GM18499 (cell line): ENCODE measurements at regions not wholly inside any gene's neighbourhood (a gene's known extent, or its start where the extent isn't known, plus 50 kb on each side); places are given as distances from the start of the nearest gene placed in this dataset.
"Not testable (repeated sequence)": the region's sequence is repeated elsewhere in the genome, so short reads cannot be mapped to it uniquely, and the experiment has no call there.

ENCODE experiments used
- ATAC-seq: cut with Tn5 transposase; IDR thresholded peaks from one replicate; pipeline ENCODE4 v1.9.1; 2021; ENCODE audit warnings: moderate number of reproducible peaks; ENCODE audit not compliant: insufficient read depth, unreplicated experiment

DNA sequence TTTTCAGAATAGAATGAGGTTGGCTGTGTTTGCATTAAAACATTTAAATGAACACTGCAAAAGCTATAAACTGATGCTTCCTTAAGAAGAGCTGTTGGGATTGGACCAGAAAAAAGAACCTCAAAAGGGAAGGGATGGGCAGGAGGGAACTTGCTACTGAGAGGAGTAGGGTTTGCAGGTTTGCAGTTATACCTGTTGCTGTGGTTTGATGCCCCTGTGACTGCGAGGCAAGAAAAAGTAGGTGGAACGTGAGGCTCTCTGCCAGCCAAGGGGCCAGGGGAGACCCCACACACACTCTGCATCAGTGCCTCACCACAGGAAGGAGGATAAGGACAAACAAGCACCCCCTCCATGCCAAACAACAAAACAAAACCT lies 197.2 kb downstream of the BCAS1 start:
- no peak for ATAC-seq

GRCh38 chr20:53872561-53873229 lies 197.7 kb downstream of the BCAS1 start:
- no peak for ATAC-seq

DNA sequence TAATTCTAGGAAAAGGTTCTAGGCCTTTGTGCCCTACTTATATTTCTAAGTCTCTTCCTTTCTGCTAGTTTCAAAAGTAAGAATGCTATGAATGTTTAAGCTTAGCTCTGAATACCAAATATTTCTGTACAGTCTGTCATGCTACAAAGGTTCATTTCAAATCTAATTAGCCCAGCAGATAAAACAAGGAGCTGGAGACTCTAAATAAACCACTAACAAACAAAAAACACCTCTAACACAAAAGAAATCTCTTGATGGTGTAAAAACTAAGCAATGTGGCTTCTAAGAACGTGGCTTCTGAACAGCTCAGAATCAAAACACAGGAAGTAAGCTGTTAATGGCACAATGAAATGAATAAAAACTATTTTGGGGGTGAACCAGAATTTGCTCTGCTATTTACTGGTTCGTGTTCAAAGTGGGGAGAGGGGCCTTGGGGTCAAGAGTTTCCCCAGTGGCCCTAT lies 198.3 kb downstream of the BCAS1 start:
- ATAC-seq = no peak

DNA sequence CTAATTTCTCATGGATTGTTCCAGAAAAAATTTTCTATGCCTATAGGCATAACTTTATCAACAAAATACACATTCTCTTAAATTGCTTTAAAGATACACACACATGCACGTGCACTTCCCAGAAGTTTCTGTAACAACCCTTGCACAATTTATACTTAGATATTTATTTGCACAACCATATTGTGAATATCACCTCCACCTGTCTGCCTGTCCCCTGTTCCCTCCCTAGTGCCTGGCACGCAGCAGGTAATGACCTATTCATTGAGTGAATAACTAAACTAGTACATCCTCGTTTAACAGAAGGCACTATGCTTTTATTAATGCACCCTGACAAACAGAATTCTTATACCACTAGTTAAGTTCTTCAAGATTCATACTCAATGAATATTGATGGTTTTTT lies 198.9 kb downstream of the BCAS1 start:
- no peak for ATAC-seq

GRCh38 chr20:53870426-53871315 lies 199.7 kb downstream of the BCAS1 start:
- no peak for ATAC-seq

DNA sequence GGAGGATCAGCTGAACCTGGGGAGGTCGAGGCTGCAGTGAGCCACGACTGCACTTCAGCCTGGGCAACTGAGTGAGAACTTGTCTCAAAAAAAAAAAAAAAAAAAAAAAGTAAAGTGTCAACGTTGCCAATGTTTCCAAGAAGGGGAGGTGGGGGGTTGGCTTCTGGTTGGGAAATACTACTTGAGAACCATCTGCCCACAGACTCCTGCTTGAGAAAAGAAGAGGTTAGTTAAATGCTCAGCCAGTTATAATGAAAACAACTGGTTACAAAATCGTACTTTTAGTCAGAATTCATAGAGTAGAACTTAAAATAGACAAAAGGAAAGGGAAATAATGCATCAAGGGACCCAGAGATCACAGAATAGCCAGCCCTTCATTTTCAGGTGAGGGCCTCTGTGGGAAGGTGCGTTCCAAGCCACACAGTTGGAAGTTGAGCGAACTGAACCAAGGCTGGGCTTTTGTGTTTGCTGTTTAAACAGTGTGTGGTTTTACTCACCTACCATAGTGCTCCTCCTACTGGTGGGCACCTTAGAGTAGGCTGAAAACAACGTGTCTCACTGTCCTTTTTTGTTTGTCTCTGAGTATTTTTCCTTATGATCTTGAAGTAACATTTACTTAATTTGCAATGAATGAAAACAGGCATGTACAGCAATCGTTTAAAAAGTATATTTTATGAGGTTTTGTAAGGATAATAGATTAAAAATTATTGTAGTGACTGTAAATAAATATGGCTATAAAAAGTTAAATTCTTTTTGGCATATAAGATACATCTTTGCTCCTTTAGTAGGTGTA lies 200.7 kb downstream of the BCAS1 start:
- no peak for ATAC-seq

GRCh38 chr20:53867741-53868351 lies 202.5 kb downstream of the BCAS1 start:
- ATAC-seq = no peak

DNA sequence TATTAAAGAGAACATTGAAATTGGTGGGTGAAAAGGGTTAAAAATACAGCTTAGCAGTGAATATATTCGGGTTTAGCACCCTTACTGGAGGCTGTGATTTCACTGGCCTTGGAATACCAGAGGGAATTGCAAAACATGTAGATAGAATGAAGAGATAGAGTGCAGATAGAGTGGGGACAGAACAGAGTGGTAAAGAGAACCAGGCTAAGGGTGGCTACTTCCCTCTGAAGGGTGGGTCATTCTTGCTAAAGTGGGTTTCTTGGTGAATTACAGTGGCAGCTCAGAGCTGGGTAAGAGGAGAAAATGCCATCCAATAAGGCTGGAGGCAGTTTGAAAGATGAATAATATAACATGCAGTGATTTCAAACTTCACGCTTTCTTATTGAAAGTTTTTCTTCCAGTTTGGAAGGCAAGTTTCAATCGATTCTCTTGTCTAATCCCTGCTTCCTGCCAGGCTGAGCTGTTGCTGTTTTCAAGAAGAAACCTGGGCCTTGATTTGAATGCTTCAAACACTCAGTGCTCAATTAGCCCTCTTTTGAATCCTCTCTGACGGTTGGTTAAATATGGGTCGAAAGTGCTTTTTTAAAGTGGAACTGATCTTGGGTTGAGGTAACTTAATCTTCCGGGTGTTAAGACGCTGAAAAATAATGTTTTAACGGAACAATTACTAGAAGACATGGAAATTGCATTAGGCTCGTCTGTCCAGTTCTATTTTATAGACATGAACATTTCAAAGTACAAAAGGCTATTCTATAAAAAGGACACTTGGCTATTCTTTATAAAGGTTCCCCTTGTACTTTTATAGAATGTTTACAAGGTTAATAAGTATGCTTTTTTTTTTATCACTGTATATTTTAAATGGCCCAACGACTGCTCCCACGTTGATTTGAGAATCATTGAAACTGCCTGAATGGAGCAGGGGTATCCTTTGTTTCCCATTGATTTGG lies 203.3 kb downstream of the BCAS1 start:
- no peak for ATAC-seq

DNA sequence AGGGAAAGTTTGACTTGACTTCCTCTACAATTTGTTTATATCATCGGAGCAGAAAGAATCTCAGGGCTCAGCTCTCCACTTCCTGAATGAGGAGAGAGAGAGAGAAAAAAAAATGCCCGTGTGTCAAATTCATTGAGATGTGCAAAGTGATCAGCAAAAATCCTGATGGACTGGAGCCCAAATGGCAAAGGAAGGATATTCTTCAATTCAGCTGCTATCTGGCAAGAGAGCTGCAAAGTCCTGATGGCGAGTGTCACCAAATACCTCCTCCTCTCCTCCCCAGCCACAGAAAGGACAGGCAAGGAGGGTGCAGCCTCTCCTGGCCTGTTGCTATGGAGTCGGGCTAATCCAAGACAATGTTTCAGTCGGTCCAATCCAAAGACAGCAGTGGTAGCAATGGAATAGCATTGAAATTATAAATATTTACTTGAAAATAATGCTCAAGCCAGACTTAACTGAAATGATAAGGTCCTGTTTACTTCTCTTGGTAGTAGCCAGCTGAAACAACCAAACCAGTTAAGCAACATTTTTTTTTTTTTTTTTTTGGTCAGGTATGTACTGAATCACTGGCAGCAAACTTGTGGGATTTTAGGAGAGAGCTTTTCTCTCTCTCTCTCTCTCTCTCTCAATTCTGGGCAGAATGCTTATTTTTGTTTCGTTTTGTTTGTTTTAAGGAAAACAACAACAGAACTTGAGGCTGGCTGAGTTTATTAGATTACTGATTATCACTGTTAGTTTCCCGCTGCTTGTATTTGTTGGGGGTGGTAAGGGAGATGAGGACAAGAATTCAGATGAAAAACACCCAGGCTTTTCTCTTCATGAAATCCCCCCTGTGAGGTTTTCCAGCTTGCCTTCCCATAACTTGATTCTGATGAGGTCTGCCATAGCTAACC lies 204.2 kb downstream of the BCAS1 start:
- no peak for ATAC-seq

- not testable (repeated sequence) for ATAC-seq
Measured at GRCh38 chr20:53864765-53865683, 205.4 kb downstream of the BCAS1 start.

DNA sequence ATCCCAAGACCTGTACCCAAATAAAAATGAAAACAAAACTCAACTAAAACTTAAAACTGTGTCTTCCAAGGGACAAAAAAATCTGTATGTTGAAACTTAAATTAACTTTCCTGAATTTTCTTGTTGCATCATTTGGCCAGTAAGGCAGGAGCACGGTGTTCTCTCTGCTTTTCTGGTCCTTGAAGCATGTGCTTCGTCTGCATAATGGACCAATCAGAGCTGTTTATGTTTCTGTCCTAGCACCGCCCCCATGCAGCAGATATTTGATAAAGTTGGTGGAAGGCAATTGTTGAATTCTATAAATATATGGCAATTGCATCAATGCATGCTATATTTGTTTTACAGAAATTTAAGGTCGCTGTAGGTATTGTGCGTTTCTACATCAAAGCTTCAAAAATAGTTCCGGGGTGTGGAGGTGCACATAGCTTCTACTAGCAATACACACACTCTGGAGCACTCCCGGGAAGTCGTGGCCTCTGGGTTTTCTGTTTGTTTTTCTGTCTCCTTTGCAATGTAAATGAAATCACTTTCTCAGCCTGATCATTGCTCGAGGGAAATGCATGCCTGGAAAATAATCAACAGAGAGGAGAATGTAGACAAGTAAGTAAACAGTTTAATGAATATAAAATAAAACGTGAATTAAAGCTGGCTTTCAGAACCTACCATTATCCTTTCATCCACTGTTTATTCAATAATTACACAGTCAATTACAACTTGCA lies 206.3 kb downstream of the BCAS1 start:
- ATAC-seq = not testable (repeated sequence)

DNA sequence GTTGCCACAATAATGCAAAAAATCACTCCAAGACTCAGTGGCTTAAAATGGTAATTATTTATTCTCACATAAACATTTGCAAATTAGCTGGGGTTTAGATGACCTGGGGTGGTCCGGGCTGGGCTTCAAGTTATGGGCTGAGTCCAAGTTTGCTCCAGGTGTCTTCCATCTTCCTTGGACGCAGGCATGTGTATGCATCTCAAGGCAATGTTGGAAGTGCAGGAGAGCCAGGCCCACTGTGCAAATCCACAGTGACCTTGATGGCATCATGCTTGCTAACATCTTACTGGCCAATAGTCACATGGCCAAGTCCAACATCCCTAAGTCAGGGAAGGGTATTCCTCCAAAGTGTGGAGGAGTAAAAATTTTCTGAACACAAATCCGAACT lies 206.9 kb downstream of the BCAS1 start:
- not testable (repeated sequence) for ATAC-seq

- not testable (repeated sequence) for ATAC-seq
Measured at GRCh38 chr20:53863039-53863438, 207.4 kb downstream of the BCAS1 start.

DNA sequence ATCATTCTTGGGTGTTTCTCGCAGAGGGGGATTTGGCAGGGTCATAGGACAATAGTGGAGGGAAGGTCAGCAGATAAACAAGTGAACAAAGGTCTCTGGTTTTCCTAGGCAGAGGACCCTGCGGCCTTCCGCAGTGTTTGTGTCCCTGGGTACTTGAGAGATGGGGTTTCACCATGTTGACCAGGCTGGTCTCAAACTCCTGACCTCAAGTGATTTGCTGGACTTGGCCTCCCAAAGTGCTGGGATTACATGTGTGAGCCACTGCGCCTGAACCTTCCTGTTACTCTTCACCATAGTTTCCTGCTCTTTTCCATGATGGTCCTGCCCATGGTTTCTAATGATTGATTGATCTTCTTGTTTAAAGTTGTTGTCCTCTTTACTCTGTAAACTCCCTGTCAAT lies 207.9 kb downstream of the BCAS1 start:
- ATAC-seq = not testable (repeated sequence)

- ATAC-seq = not testable (repeated sequence)
Measured at GRCh38 chr20:53862136-53862397, 208.3 kb downstream of the BCAS1 start.

DNA sequence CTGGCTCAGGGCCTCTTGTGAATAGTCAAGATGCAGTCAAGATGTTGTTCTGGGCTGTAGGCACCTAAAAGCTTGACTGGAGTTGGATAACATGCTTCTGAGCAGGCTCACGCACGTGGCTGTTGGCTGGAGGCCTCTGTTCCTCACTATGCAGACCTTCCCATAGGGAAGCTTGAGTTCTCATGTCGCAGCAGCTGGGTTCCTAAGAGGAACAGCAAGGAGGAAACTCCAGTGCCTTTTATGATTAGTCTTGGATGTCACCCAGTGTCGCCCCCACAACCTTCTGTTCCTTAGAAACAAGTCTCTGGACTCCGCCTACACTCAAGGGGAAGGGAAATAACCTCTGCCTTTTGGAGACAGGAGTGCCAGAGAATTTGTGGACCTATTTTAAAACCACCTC lies 210.7 kb downstream of the BCAS1 start:
- ATAC-seq = no peak

DNA sequence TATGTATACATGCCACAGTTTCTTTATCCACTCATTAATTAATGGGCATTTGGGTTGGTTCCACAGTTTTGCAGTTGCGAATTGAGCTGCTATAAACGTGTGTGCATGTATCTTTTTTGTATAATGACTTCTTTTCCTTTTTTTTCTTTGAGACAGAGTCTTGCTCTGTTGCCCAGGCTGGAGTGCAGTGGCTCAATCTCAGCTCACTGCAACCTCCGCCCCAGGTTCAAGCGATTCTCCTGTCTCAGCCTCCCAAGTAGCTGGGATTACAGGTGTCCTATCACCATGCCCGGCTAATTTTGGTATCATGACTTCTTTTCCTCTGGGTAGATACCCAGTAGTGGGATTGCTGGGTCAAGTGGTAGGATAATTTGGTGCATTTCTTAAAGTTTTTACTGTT lies 211.4 kb downstream of the BCAS1 start:
- ATAC-seq = not testable (repeated sequence)
